Karpas-422 (cell line): ENCODE measurements at regions not wholly inside any gene's neighbourhood (a gene's known extent, or its start where the extent isn't known, plus 50 kb on each side); places are given as distances from the start of the nearest gene placed in this dataset.

Source experiments
- DNase-seq: peaks from one replicate; pipeline ENCODE4 v3.0.0-alpha.2; 2015
- H2AFZ ChIP-seq: fragments of 200-600 bp; sonication (generic); 2 replicates; pipeline ENCODE4 v1.6.1; 2014; ENCODE audit warnings: antibody characterized with exemption, low read length, mixed read lengths
- H3K27ac ChIP-seq: fragments of 200-600 bp; sonication (generic); 2 replicates; pipeline ENCODE4 v1.5.1; 2014; ENCODE audit warnings: mild to moderate bottlenecking, low read length, moderate library complexity
- H3K27me3 ChIP-seq: fragments of 200-600 bp; sonication (generic); 2 replicates; pipeline ENCODE4 v1.6.1; 2014; ENCODE audit warnings: low read length, mixed read lengths
- H3K36me3 ChIP-seq: fragments of 200-600 bp; sonication (generic); 2 replicates; pipeline ENCODE4 v1.6.1; 2014; ENCODE audit warnings: low read length, mixed read lengths; ENCODE audit not compliant: insufficient read depth
- H3K4me1 ChIP-seq: fragments of 200-600 bp; sonication (generic); 2 replicates; pipeline ENCODE4 v1.6.1; 2014; ENCODE audit warnings: mild to moderate bottlenecking, low read length, mixed read lengths
- H3K4me2 ChIP-seq: fragments of 200-600 bp; sonication (generic); 2 replicates; pipeline ENCODE4 v1.6.1; 2014; ENCODE audit warnings: low read length, low read depth, mild to moderate bottlenecking; ENCODE audit not compliant: poor library complexity, severe bottlenecking
- H3K4me3 ChIP-seq: fragments of 200-600 bp; sonication (generic); 2 replicates; pipeline ENCODE4 v1.5.1; 2014; ENCODE audit warnings: mild to moderate bottlenecking, antibody characterized with exemption, low read length, mixed read lengths
- H3K79me2 ChIP-seq: fragments of 200-600 bp; sonication (generic); 2 replicates; pipeline ENCODE4 v1.6.1; 2014; ENCODE audit warnings: mild to moderate bottlenecking, low read length, mixed read lengths
- H3K9ac ChIP-seq: fragments of 200-600 bp; sonication (generic); 2 replicates; pipeline ENCODE4 v1.6.0; 2014; ENCODE audit warnings: low read length
- H3K9me2 ChIP-seq: fragments of 200-600 bp; sonication (generic), shearing (Covaris generic); replicated peaks from 2 replicates; pipeline ENCODE4 v1.6.0; 2014; ENCODE audit warnings: mild to moderate bottlenecking, low read length, moderate library complexity; ENCODE audit not compliant: insufficient read depth
- H3K9me3 ChIP-seq: fragments of 300-700, 200-600 bp; sonication (generic); 2 replicates; pipeline ENCODE4 v1.6.1; 2014; ENCODE audit warnings: low read length, mixed read lengths
- H4K20me1 ChIP-seq: fragments of 200-600 bp; sonication (generic); 2 replicates; pipeline ENCODE4 v1.6.1; 2014; ENCODE audit warnings: mild to moderate bottlenecking, antibody characterized with exemption, low read length, low read depth; ENCODE audit not compliant: insufficient read depth

GRCh38 chr10:78964274-78964951 lies 104.4 kb upstream of the ZMIZ1 start:
- Histone ChIP-seq H3K4me3 (no peak overlapping the region), H3K4me1 (peaks cover 4% of the 10 kb centered on the region), H3K9me3 (no peaks in the 10 kb centered on the region), H3K9ac (no peak overlapping the region), H2AFZ (no peak overlapping the region), H3K27ac (no peak overlapping the region), H3K9me2 (no peaks in the 10 kb centered on the region), H3K36me3 (no peaks in the 10 kb centered on the region), H3K27me3 (no peaks in the 10 kb centered on the region), H3K4me2 (no peak overlapping the region), H3K79me2 (no peaks in the 10 kb centered on the region), H4K20me1 (no peaks in the 10 kb centered on the region)
- DNase-seq: no peak

GRCh38 chr10:78964952-78965633 lies 103.7 kb upstream of the ZMIZ1 start:
- Histone ChIP-seq H3K9me2 (no peaks in the 10 kb centered on the region), H3K79me2 (no peaks in the 10 kb centered on the region), H3K9me3 (no peaks in the 10 kb centered on the region), H3K9ac (no peak overlapping the region), H3K4me3 (no peak overlapping the region), H3K4me1 (peaks cover 8% of the 10 kb centered on the region), H3K27me3 (no peaks in the 10 kb centered on the region), H3K4me2 (no peak overlapping the region), H3K27ac (no peak overlapping the region), H2AFZ (no peak overlapping the region), H4K20me1 (no peaks in the 10 kb centered on the region), H3K36me3 (no peaks in the 10 kb centered on the region)
- no peak for DNase-seq

- no peak overlapping the region for H3K9ac ChIP-seq
- no peaks in the 10 kb centered on the region; the same call in 1 of the 2 replicates for H3K27me3 ChIP-seq
- no peak overlapping the region for H2AFZ ChIP-seq
- H3K79me2 ChIP-seq: no peaks in the 10 kb centered on the region
- H3K4me3 ChIP-seq: no peak overlapping the region
- no peak overlapping the region for H3K27ac ChIP-seq
- H4K20me1 ChIP-seq: no peaks in the 10 kb centered on the region
- H3K36me3 ChIP-seq: no peaks in the 10 kb centered on the region
- no peaks in the 10 kb centered on the region for H3K9me3 ChIP-seq
- H3K4me1 ChIP-seq: peaks cover 12% of the 10 kb centered on the region
- H3K9me2 ChIP-seq: no peaks in the 10 kb centered on the region
- DNase-seq: no peak
- H3K4me2 ChIP-seq: no peak overlapping the region
These were observed 102.5 kb upstream of the ZMIZ1 start for GRCh38 chr10:78966182-78966787.

GRCh38 chr10:78966844-78967488 lies 101.8 kb upstream of the ZMIZ1 start:
- no peaks in the 10 kb centered on the region for H3K79me2 ChIP-seq
- DNase-seq: no peak
- no peaks in the 10 kb centered on the region; the same call in 1 of the 2 replicates for H3K27me3 ChIP-seq
- H3K4me3 ChIP-seq: no peak overlapping the region
- H3K9ac ChIP-seq: no peak overlapping the region
- H3K4me1 ChIP-seq: peaks cover 12% of the 10 kb centered on the region
- H3K9me2 ChIP-seq: no peaks in the 10 kb centered on the region
- H3K36me3 ChIP-seq: no peaks in the 10 kb centered on the region
- no peak overlapping the region for H3K4me2 ChIP-seq
- H3K27ac ChIP-seq: no peak overlapping the region
- H2AFZ ChIP-seq: no peak overlapping the region
- H4K20me1 ChIP-seq: no peaks in the 10 kb centered on the region
- no peaks in the 10 kb centered on the region for H3K9me3 ChIP-seq

- Histone ChIP-seq H3K9ac (no peak overlapping the region), H3K9me3 (no peaks in the 10 kb centered on the region), H3K4me3 (no peak overlapping the region), H3K27me3 (no peaks in the 10 kb centered on the region; the same call in 1 of the 2 replicates), H2AFZ (no peak overlapping the region), H3K36me3 (no peaks in the 10 kb centered on the region), H3K4me1 (peaks cover 20% of the 10 kb centered on the region), H3K27ac (no peak overlapping the region), H3K79me2 (no peaks in the 10 kb centered on the region), H3K9me2 (no peaks in the 10 kb centered on the region), H4K20me1 (no peaks in the 10 kb centered on the region), H3K4me2 (no peak overlapping the region)
- no peak for DNase-seq
These were observed 100.3 kb upstream of the ZMIZ1 start for GRCh38 chr10:78968300-78968942.

- Histone ChIP-seq H3K79me2 (no peaks in the 10 kb centered on the region), H3K4me1 (peaks cover 21% of the 10 kb centered on the region), H3K9me3 (no peaks in the 10 kb centered on the region), H3K9ac (no peak overlapping the region), H3K36me3 (no peaks in the 10 kb centered on the region), H3K4me2 (no peak overlapping the region), H2AFZ (no peak overlapping the region), H3K27ac (no peak overlapping the region), H3K9me2 (no peaks in the 10 kb centered on the region), H3K4me3 (no peak overlapping the region), H4K20me1 (no peaks in the 10 kb centered on the region), H3K27me3 (no peaks in the 10 kb centered on the region; the same call in 1 of the 2 replicates)
- DNase-seq: no peak
These were observed 99.8 kb upstream of the ZMIZ1 start for GRCh38 chr10:78968943-78969342.

GRCh38 chr10:78969719-78970118 lies 99.0 kb upstream of the ZMIZ1 start:
- Histone ChIP-seq H3K4me3 (no peak overlapping the region), H3K4me2 (no peak overlapping the region), H3K27me3 (no peaks in the 10 kb centered on the region; the same call in 1 of the 2 replicates), H4K20me1 (no peaks in the 10 kb centered on the region), H3K27ac (no peak overlapping the region), H3K36me3 (no peaks in the 10 kb centered on the region), H2AFZ (no peak overlapping the region), H3K79me2 (no peaks in the 10 kb centered on the region), H3K4me1 (peaks cover 29% of the 10 kb centered on the region), H3K9me3 (no peaks in the 10 kb centered on the region), H3K9me2 (no peaks in the 10 kb centered on the region), H3K9ac (no peak overlapping the region)
- no peak for DNase-seq

GRCh38 chr10:78970261-78970660 lies 98.5 kb upstream of the ZMIZ1 start:
- Histone ChIP-seq H3K9me3 (no peaks in the 10 kb centered on the region), H3K4me3 (no peak overlapping the region), H3K27me3 (no peaks in the 10 kb centered on the region; the same call in 1 of the 2 replicates), H3K27ac (no peak overlapping the region), H4K20me1 (no peaks in the 10 kb centered on the region), H2AFZ (no peak overlapping the region), H3K4me2 (no peak overlapping the region), H3K36me3 (no peaks in the 10 kb centered on the region), H3K9ac (no peak overlapping the region), H3K4me1 (peaks cover 29% of the 10 kb centered on the region), H3K9me2 (no peaks in the 10 kb centered on the region), H3K79me2 (no peaks in the 10 kb centered on the region)
- DNase-seq: no peak
